Testis (tissue), 2 donors: ENCODE measurements at regions not wholly inside any gene's neighbourhood (a gene's known extent, or its start where the extent isn't known, plus 50 kb on each side); places are given as distances from the start of the nearest gene placed in this dataset.

Experiments used
- CTCF ChIP-seq, 3 experiments: fragments of 450-650 bp in 2 of 3; fragments of 200-600 bp in 1 of 3; sonication (generic) in 1 of 3; IDR thresholded peaks; one replicate each; pipeline ENCODE4 v1.5.1; 2016 to 2019; ENCODE audit warnings: antibody characterized with exemption in 3 of 3, mild to moderate bottlenecking in 2 of 3, moderate library complexity in 1 of 3
- POLR2A ChIP-seq: fragments of 450-650 bp; IDR thresholded peaks from one replicate; pipeline ENCODE4 v1.6.1; 2017; ENCODE audit warnings: antibody characterized with exemption, mild to moderate bottlenecking, moderate library complexity

GRCh38 chr13:102536695-102537485 lies 59.9 kb upstream of the TPP2 start:
- TF ChIP-seq CTCF (IDR thresholded peaks at IDR 0.05) (no peak), POLR2A (no peak)
